ENCODE measurements at regions not wholly inside any gene's neighbourhood (a gene's known extent, or its start where the extent isn't known, plus 50 kb on each side); places are given as distances from the start of the nearest gene placed in this dataset.

GRCh38 chr11:110897035-110897434 lies 184.8 kb upstream of the ARHGAP20 start:
- no peak for TF ChIP-seq EZH2 (IDR thresholded peaks at IDR 0.05)
- TF ChIP-seq POLR2AphosphoS5 (IDR thresholded peaks at IDR 0.05; ENCODE audit: borderline replicate concordance, low read depth, low read length), result no peak

Measured in SK-N-MC (cell line).